ENCODE measurements at regions not wholly inside any gene's neighbourhood (a gene's known extent, or its start where the extent isn't known, plus 50 kb on each side); places are given as distances from the start of the nearest gene placed in this dataset.

- Histone ChIP-seq H2AFZ (ENCODE audit: low read depth, low read length) (no peak overlapping the region), H3K27ac (ENCODE audit: low read length) (no peak overlapping the region), H3K9me3 (ENCODE audit: low read length) (no peaks in the 10 kb centered on the region), H3K36me3 (ENCODE audit: insufficient read depth, low read length) (no peaks in the 10 kb centered on the region), H4K20me1 (ENCODE audit: insufficient read depth) (no peaks in the 10 kb centered on the region), H3K4me2 (ENCODE audit: low read length) (no peak overlapping the region), H3K27me3 (ENCODE audit: insufficient read depth, low read depth, low read length) (no peaks in the 10 kb centered on the region), H3K79me2 (replicated peaks; ENCODE audit: insufficient read depth, low read length) (no peaks in the 10 kb centered on the region), H3K4me3 (ENCODE audit: low read length) (no peak overlapping the region), H3K9ac (ENCODE audit: low read length) (no peak overlapping the region), H3F3A (ENCODE audit: insufficient read depth, low read length, poor library complexity, severe bottlenecking) (no peaks in the 10 kb centered on the region), H3K9me2 (ENCODE audit: insufficient read depth, low read length) (no peaks in the 10 kb centered on the region)
- TF ChIP-seq RAD21 (conservative IDR thresholded peaks at IDR 0.05) (no peak), TAF1 (IDR thresholded peaks at IDR 0.05; ENCODE audit: low read depth) (no peak), EP300 (conservative IDR thresholded peaks at IDR 0.05; ENCODE audit: poor library complexity, severe bottlenecking) (no peak), EZH2 (IDR thresholded peaks at IDR 0.05; ENCODE audit: borderline replicate concordance, insufficient read depth, low read length, poor library complexity, severe bottlenecking) (no peak), CTCF (IDR thresholded peaks at IDR 0.05; ENCODE audit: poor library complexity, severe bottlenecking) (no peak), POLR2AphosphoS5 (IDR thresholded peaks at IDR 0.05) (no peak), SMC3 (conservative IDR thresholded peaks at IDR 0.05; ENCODE audit: poor library complexity) (no peak), MXI1 (conservative IDR thresholded peaks at IDR 0.05; ENCODE audit: poor library complexity, severe bottlenecking) (no peak)
- TF ChIP-seq, protein P1, sequence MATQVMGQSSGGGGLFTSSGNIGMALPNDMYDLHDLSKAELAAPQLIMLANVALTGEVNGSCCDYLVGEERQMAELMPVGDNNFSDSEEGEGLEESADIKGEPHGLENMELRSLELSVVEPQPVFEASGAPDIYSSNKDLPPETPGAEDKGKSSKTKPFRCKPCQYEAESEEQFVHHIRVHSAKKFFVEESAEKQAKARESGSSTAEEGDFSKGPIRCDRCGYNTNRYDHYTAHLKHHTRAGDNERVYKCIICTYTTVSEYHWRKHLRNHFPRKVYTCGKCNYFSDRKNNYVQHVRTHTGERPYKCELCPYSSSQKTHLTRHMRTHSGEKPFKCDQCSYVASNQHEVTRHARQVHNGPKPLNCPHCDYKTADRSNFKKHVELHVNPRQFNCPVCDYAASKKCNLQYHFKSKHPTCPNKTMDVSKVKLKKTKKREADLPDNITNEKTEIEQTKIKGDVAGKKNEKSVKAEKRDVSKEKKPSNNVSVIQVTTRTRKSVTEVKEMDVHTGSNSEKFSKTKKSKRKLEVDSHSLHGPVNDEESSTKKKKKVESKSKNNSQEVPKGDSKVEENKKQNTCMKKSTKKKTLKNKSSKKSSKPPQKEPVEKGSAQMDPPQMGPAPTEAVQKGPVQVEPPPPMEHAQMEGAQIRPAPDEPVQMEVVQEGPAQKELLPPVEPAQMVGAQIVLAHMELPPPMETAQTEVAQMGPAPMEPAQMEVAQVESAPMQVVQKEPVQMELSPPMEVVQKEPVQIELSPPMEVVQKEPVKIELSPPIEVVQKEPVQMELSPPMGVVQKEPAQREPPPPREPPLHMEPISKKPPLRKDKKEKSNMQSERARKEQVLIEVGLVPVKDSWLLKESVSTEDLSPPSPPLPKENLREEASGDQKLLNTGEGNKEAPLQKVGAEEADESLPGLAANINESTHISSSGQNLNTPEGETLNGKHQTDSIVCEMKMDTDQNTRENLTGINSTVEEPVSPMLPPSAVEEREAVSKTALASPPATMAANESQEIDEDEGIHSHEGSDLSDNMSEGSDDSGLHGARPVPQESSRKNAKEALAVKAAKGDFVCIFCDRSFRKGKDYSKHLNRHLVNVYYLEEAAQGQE (IDR thresholded peaks at IDR 0.05; ENCODE audit: borderline replicate concordance), result no peak
Observed at GRCh38 chr12:114847441-114848035, 163.6 kb upstream of the TBX3 start.

GRCh38 chr12:114846771-114847170 lies 162.8 kb upstream of the TBX3 start:
- Histone ChIP-seq H2AFZ (ENCODE audit: low read depth, low read length) (no peak overlapping the region), H3K27ac (ENCODE audit: low read length) (no peak overlapping the region), H4K20me1 (ENCODE audit: insufficient read depth) (no peaks in the 10 kb centered on the region), H3K9me2 (ENCODE audit: insufficient read depth, low read length) (no peaks in the 10 kb centered on the region), H3K36me3 (ENCODE audit: insufficient read depth, low read length) (no peaks in the 10 kb centered on the region), H3F3A (ENCODE audit: insufficient read depth, low read length, poor library complexity, severe bottlenecking) (no peaks in the 10 kb centered on the region), H3K27me3 (ENCODE audit: insufficient read depth, low read depth, low read length) (no peaks in the 10 kb centered on the region), H3K4me2 (ENCODE audit: low read length) (no peak overlapping the region), H3K9me3 (ENCODE audit: low read length) (no peaks in the 10 kb centered on the region), H3K4me3 (ENCODE audit: low read length) (no peak overlapping the region), H3K79me2 (replicated peaks; ENCODE audit: insufficient read depth, low read length) (no peaks in the 10 kb centered on the region), H3K9ac (ENCODE audit: low read length) (no peak overlapping the region)
- no peak for TF ChIP-seq SMC3 (conservative IDR thresholded peaks at IDR 0.05; ENCODE audit: poor library complexity)
- TF ChIP-seq CTCF (IDR thresholded peaks at IDR 0.05; ENCODE audit: poor library complexity, severe bottlenecking), result no peak
- TF ChIP-seq EP300 (conservative IDR thresholded peaks at IDR 0.05; ENCODE audit: poor library complexity, severe bottlenecking), result no peak
- no peak for TF ChIP-seq MXI1 (conservative IDR thresholded peaks at IDR 0.05; ENCODE audit: poor library complexity, severe bottlenecking)
- TF ChIP-seq, protein P1 (IDR thresholded peaks at IDR 0.05; ENCODE audit: borderline replicate concordance), result no peak
- no peak for TF ChIP-seq POLR2AphosphoS5 (IDR thresholded peaks at IDR 0.05)
- TF ChIP-seq RAD21 (conservative IDR thresholded peaks at IDR 0.05), result no peak
- no peak for TF ChIP-seq EZH2 (IDR thresholded peaks at IDR 0.05; ENCODE audit: borderline replicate concordance, insufficient read depth, low read length, poor library complexity, severe bottlenecking)
